Erythroblast (primary cell): ENCODE measurements at regions not wholly inside any gene's neighbourhood (a gene's known extent, or its start where the extent isn't known, plus 50 kb on each side); places are given as distances from the start of the nearest gene placed in this dataset.

Experiments used
- GATA1 ChIP-seq: IDR thresholded peaks from 2 replicates; pipeline ENCODE4 v1.6.1; 2011; ENCODE audit warnings: low read depth, mild to moderate bottlenecking, control low read depth, low read length, moderate library complexity
- POLR2A ChIP-seq: IDR thresholded peaks from 2 replicates; pipeline ENCODE4 v1.6.1; 2011; ENCODE audit warnings: mild to moderate bottlenecking, low read length

DNA sequence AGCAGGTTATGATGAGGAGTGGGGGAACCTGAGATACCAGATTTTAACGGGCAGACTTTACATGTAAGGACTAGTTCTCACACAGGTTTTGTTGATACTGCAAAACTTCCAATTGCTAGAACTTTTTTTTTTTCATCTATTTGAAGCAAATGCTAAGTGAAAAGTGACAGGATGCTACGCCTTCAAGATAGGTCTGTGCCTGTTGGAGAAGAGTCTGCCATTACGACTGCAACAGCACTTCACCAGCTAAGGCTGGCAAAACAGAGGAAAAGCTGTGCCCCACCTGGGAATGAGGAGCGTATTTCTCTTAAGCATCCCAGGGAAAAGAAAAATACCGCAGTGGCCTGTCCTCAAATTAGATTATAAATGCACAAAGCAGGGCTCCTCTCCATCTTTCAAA, 102.0 kb upstream of the CDH6 start:
- TF ChIP-seq POLR2A (no peak), GATA1 (no peak)
